Peyer's patch (tissue), 4 donors: ENCODE measurements at regions not wholly inside any gene's neighbourhood (a gene's known extent, or its start where the extent isn't known, plus 50 kb on each side); places are given as distances from the start of the nearest gene placed in this dataset.

Experiments
- DNase-seq, 3 donors: peaks; one replicate each; pipeline ENCODE4 v3.0.0-alpha.2; 2017 to 2019
- H3K27ac ChIP-seq, 4 donors: fragments of 200-600 bp; sonication (generic); one replicate each; pipeline ENCODE4 v1.5.1; 2016 to 2019
- H3K27me3 ChIP-seq, 2 donors: fragments of 200-600 bp; sonication (generic); one replicate each; pipeline ENCODE4 v1.5.1; 2019
- H3K36me3 ChIP-seq, 3 donors: fragments of 200-600 bp; sonication (generic); one replicate each; pipeline ENCODE4 v1.5.1; 2016 to 2019
- H3K4me1 ChIP-seq, 4 donors: fragments of 200-600 bp; sonication (generic); one replicate each; pipeline ENCODE4 v1.5.1; 2016 to 2019
- H3K4me3 ChIP-seq, 4 donors: fragments of 200-600 bp; sonication (generic); 1 replicate in 3 of 4; 2 replicates in 1 of 4; pipeline ENCODE4 v1.5.1; 2016 to 2019; ENCODE audit warnings: mild to moderate bottlenecking in 1 of 4
- H3K9me3 ChIP-seq, 4 donors: fragments of 200-600 bp; sonication (generic); one replicate each; pipeline ENCODE4 v1.5.1; 2016 to 2019; ENCODE audit warnings: mild to moderate bottlenecking in 1 of 4
- CTCF ChIP-seq, 6 experiments: fragments of 450-650 bp in 4 of 6; fragments of 200-600 bp in 2 of 6; sonication (generic) in 1 of 6; IDR thresholded peaks; one replicate each; pipeline ENCODE4 v1.5.1; 2017 to 2019; ENCODE audit warnings: antibody characterized with exemption in 6 of 6, mild to moderate bottlenecking in 3 of 6, moderate library complexity in 1 of 6
- POLR2A ChIP-seq, 2 donors: fragments of 450-650 bp; IDR thresholded peaks; one replicate each; pipeline ENCODE4 v1.5.1; 2017; ENCODE audit warnings: antibody characterized with exemption in 2 of 2, mild to moderate bottlenecking in 2 of 2, moderate library complexity in 2 of 2

- Histone ChIP-seq H3K4me3 (no peak overlapping the region), H3K4me1 (no peaks in the 10 kb centered on the region), H3K9me3 (no peaks in the 10 kb centered on the region), H3K36me3 (no peaks in the 10 kb centered on the region), H3K27ac (no peak overlapping the region), H3K27me3 (no peaks in the 10 kb centered on the region)
- no peak for TF ChIP-seq CTCF (IDR thresholded peaks at IDR 0.05)
- no peak for TF ChIP-seq POLR2A (IDR thresholded peaks at IDR 0.05)
- DNase-seq: no peak
Observed at GRCh38 chr5:155068616-155069100, 55.1 kb downstream of the KIF4B start.

DNA sequence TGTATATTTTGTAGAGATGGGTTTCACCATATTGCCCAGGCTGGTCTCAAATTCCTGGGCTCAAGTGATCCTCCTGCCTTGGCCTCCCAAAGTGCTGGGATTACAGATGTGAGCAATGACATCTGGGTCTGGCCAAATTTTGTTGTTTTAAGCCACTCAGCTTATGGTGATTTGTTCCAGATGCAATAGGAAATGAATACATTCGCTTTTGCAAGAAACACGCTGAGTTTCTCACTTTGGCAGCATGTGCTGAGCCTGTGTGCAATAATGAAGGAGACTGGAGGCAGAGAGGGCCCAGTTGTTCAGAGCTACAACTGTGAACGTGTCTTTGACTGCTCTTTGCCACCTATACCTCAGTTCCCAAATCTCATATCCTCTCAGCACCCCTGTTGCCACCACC lies 56.4 kb downstream of the KIF4B start:
- no peaks in the 10 kb centered on the region for H3K36me3 ChIP-seq
- DNase-seq: no peak

GRCh38 chr5:155070781-155071180 lies 57.2 kb downstream of the KIF4B start:
- Histone ChIP-seq H3K27ac (no peak overlapping the region), H3K36me3 (no peaks in the 10 kb centered on the region), H3K4me1 (no peaks in the 10 kb centered on the region), H3K4me3 (no peak overlapping the region), H3K9me3 (no peaks in the 10 kb centered on the region), H3K27me3 (no peaks in the 10 kb centered on the region)
- no peak for TF ChIP-seq CTCF (IDR thresholded peaks at IDR 0.05)
- no peak for TF ChIP-seq POLR2A (IDR thresholded peaks at IDR 0.05)
- DNase-seq: no peak

More for the DNA sequence above, 56.4 kb downstream of the KIF4B start:
- Histone ChIP-seq H3K9me3 (no peaks in the 10 kb centered on the region), H3K27me3 (no peaks in the 10 kb centered on the region), H3K27ac (no peak overlapping the region), H3K4me3 (no peak overlapping the region), H3K4me1 (no peaks in the 10 kb centered on the region)
- TF ChIP-seq POLR2A (IDR thresholded peaks at IDR 0.05) (no peak), CTCF (IDR thresholded peaks at IDR 0.05) (no peak)

DNA sequence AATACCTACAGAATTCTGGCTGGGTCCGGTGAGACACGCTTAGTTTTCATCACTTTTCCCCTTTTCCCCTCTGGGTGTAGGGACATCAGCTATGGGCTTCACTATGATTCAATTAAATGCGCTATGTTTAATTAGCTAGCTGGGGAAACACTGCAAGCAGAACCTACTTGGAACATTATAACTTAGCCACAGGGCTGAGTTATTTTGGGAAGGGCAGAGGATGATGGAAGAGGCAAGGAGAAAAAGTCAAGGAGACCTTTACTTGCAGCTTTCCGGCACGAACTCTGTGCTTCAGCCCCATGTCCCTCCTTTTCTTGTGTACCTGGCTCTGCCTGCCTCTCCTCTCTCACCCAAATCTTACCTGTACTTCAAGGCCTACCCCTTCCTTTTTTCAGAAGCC lies 62.8 kb downstream of the KIF4B start:
- Histone ChIP-seq H3K36me3 (no peaks in the 10 kb centered on the region), H3K9me3 (no peaks in the 10 kb centered on the region), H3K4me1 (no peaks in the 10 kb centered on the region), H3K27me3 (no peaks in the 10 kb centered on the region), H3K27ac (no peak overlapping the region), H3K4me3 (no peak overlapping the region)
- TF ChIP-seq CTCF (IDR thresholded peaks at IDR 0.05): no peak
- TF ChIP-seq POLR2A (IDR thresholded peaks at IDR 0.05): no peak
- DNase-seq: no peak

DNA sequence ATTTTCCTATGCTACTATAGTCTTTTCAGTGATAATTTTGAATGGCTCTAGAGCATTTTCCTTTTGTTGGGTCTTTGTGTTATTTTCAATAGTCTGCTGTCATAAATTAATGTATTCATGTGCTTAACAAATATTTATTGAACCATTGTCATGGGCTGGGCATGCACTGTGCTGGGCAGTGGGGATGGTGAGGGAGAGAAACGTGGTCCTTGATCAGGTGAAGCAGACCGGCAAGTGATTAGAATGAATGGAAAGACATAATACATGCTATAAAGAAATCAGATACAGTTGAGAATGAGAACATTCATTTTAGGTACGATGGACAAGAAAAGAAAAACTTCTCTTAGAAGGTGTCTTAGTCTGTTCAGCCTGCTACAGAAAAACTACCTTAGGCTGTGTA lies 66.1 kb downstream of the KIF4B start:
- no peak for DNase-seq
- no peaks in the 10 kb centered on the region for H3K27me3 ChIP-seq

DNA sequence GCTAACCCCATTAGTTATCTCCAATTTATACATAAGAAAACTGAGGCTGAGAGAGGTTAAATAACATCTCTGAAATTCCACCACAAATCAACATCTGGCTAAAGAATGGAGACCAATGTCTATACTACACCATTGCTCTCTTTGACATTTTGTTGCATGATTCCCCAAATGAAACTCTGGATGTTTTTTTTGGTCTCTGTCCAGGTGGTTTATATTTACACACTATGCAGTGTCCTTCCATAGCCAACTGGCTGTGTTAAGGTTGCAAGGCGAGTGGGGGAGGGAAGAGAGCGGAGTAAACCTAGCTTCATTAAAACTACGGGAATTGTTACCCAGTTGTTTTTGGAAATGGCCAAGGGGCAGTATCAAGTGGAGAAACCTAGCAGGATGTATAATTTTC lies 67.2 kb downstream of the KIF4B start:
- no peak overlapping the region for H3K4me3 ChIP-seq
- H3K9me3 ChIP-seq: no peaks in the 10 kb centered on the region
- no peaks in the 10 kb centered on the region for H3K4me1 ChIP-seq
- no peaks in the 10 kb centered on the region for H3K36me3 ChIP-seq
- no peak overlapping the region for H3K27ac ChIP-seq
- TF ChIP-seq POLR2A (IDR thresholded peaks at IDR 0.05) (no peak), CTCF (IDR thresholded peaks at IDR 0.05) (no peak)
- DNase-seq: no peak
- no peaks in the 10 kb centered on the region for H3K27me3 ChIP-seq

More for the DNA sequence above, 66.1 kb downstream of the KIF4B start:
- Histone ChIP-seq H3K27ac (no peak overlapping the region), H3K4me1 (no peaks in the 10 kb centered on the region), H3K4me3 (no peak overlapping the region), H3K36me3 (no peaks in the 10 kb centered on the region), H3K9me3 (no peaks in the 10 kb centered on the region)
- TF ChIP-seq POLR2A (IDR thresholded peaks at IDR 0.05): no peak
